Left ventricle myocardium superior (tissue), 1 donor: ENCODE measurements at regions not wholly inside any gene's neighbourhood (a gene's known extent, or its start where the extent isn't known, plus 50 kb on each side); places are given as distances from the start of the nearest gene placed in this dataset.
A peak's percentile ranks its signal among the peaks of the same experiment; 100 is the strongest.
"Not testable (repeated sequence)": the region's sequence is repeated elsewhere in the genome, so short reads cannot be mapped to it uniquely, and the experiment has no call there.

ENCODE experiments used
- ATAC-seq: fragments of 200-7000 bp; cut with Tn5 transposase; one replicate; pipeline ENCODE4 v1.9.1; 2020; ENCODE audit warnings: mild to moderate bottlenecking, moderate library complexity
- DNase-seq: peaks from one replicate; pipeline ENCODE4 v3.0.0-alpha.2; 2020
- intact Hi-C: fragments of 100-400 bp; cut with micrococcal nuclease; formaldehyde crosslinking; loops from one replicate; pipeline ENCODE4 v1.11.0; 2022
- donor health status: DM: no; HTN: yes; CAD: no; lungs with severe emphysema.

DNA sequence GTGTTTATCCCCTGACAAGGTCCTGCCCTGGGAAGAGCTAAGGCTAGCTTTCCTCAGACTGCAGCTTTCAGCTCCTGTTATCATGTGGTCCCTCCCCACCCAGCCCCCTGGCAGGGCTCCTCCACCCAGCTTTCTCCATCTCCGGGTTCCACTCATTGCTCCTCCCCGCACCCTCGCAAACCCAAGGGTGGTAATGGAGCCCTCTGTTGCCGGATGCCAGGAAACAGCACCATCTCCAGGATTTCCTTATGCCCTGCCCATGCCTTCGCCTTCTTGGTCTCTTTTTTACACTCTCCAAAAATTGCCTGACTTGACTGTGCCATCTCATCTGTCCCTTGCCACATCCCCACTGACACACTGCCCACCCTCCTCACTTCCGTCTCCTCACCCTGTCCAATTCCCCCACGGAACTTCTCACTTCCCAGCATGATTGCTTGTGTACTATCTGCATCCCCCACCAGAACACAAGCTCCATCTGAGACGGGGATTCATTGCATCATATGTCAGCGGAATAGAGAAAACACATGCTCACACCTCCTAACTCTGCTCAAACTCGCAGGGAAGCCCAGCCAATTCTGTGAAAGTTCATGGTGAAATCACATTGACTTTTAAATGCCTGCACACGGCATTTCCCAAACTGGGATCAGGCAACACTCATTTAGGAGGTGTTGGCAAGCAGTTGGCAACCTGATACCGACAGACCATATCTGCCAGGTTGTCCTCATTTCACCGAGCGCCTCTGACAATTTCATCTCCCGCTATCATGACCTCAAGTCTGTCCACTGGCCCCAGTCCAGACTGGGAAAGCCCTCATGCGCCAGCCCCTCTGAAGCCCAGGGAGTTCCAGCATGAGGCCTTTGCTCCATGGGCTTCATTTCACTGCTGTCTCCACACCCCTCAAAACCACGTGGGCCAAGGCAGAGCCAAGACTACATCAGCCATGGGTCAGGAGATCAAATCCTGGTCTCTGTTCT is 201.1 kb downstream of the MATN1 start:
- DNase-seq: peak; percentile 89

DNA sequence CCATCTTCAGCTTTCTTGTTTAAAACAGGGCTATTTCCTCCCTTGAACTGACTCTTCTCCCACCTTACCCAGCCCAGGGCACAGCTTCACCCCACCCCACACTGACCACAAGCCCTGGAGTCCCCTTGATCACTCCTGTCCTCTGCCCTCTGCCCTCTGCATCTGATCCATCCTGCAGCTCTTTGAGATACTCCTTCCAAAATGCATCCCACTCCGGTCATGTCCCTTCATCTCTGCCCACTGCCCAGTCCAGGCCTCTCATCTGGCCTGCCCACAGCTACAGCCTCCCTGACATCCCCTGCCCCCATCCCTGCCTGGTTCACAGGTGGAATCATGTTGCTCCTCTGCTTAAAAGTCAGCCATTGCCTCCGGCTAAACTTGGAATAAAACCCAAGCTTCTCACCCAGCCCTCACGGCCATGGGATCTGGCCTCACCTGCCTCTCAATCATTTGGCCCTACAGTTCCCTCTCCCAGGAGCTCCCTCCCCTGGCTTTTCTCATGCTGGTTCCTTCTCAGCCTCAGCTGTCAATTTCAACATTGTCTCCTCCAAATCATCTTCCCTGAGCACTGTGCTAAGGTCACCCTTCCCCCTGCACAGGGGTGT is 202.0 kb downstream of the MATN1 start:
- DNase-seq (no peak), ATAC-seq (no peak)
- intact Hi-C loops: no loop called here

More for the DNA sequence above, 201.1 kb downstream of the MATN1 start:
- intact Hi-C loops: no loop called here
- peak; percentile 79 for ATAC-seq

- no peak for ATAC-seq
- DNase-seq: no peak
- intact Hi-C loops: no loop called here
Observed at GRCh38 chr1:30520476-30520875, 202.9 kb downstream of the MATN1 start.

- ATAC-seq (no peak), DNase-seq (no peak)
- intact Hi-C loops: no loop called here
Observed at GRCh38 chr1:30519201-30519763, 204.1 kb downstream of the MATN1 start.

DNA sequence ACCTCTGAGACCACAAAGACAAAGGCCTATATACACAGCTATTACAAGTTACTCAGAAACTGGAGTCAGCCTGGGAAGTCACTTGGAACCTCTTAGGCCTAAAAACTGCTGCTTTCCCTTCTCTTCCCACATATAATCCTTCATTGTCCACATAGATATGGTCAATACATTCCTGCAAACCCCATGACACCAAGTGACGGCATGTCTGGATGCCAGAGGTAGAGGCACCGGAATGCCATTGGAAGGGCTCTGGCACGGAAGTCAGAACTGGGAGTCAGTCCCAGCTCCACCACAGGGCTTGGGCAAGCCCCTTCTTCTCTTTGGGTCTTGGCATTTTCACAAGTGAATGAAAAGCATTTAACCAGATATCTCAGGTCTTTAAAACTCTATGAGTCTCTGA is 204.7 kb downstream of the MATN1 start:
- ATAC-seq (no peak), DNase-seq (no peak)
- intact Hi-C loops: no loop called here

GRCh38 chr1:30518186-30518585 is 205.2 kb downstream of the MATN1 start:
- DNase-seq: no peak
- no peak for ATAC-seq
- intact Hi-C loops: no loop called here

DNA sequence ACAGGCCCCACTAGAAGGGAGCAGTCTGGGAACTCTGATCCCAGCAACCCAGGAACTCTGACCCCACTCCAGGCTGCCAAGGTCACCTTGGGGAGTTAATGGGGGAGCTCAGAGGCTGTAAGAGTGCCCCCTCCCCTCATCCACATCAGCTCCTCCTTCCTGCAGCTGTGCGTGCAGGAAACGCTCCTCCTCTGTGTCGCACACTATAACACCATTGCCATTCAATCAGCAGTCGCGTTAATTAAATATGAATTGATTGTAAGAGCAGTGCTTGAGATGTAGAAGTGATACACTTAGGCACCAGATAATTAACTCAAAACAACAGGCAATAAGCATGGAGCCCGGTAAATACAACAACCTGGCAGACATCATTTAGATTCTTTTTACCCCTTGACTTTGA is 205.7 kb downstream of the MATN1 start:
- DNase-seq, ATAC-seq, intact Hi-C loops: not testable (repeated sequence)

DNA sequence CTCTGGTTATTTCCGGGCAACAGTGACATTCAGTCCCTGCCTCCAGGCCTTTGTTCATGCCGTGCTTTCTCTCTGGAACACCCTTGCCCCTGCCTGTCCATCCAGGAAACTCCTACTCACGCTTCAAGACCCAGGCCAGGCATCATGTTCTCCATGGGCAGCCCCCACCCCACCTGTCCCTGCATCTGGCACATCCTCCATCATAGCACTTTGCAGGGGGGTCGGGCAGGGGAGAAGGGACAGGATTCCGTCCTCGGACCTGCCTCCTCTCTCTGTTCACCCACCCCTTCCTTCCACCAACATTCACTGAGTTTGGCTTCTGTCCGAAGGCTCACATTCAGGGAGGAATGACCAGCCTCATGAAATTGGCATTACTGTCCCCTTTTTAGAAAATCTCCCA is 206.1 kb downstream of the MATN1 start:
- ATAC-seq, DNase-seq, intact Hi-C loops: not testable (repeated sequence)

DNA sequence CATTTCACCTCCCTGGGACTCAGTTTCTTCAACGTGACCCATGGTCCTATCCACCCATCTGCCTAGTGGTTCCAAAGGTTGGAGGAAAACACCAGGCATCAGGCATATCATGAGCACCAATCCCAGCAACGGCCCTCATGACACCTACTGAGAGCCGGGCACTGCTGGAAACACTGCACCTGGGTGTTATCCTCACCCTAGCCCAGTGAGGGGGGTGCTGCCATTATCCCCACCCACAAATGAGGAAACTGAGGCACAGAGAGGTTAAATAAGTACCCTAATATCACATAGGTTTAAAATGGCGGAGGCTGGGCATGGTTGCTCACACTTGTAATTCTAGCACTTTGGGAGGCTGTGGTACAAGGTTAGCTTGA is 206.9 kb downstream of the MATN1 start:
- intact Hi-C loops: no loop called here
- ATAC-seq: no peak
- DNase-seq: no peak

DNA sequence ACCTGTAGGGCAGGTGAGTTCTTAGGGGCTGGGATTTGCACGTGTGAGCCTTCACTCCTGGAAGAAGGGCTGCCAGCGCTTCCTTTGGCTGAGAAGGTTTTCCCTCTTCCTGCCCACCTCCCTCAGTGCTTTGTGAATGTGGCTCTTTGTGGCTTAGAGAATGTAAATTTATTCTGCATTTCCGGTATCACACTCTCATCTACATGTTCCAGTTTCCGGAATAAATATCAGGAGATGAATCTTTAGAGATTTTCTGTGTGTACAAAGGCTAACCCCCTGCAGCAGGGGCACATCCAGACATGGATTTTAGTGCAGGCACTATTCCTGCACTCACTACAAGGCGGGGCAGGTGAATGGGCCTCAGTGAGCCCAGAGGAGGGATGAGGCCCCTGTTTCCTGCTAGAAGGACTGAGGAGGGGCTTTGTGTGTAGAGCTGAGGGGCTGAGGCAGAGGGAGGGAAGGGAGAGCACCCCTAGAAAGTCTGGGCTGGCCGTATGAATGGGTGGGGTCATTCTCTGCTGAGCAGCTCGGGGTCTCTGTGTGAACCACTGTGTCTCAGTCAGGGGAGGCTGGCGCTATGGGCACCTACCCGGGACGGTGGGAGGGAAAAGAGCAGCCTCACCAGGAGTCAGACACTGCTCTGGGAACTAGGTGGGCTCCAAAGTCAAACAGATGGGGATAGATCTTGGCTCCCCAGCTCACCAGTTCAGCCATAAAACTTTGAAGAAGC is 207.5 kb downstream of the MATN1 start:
- DNase-seq: no peak

DNA sequence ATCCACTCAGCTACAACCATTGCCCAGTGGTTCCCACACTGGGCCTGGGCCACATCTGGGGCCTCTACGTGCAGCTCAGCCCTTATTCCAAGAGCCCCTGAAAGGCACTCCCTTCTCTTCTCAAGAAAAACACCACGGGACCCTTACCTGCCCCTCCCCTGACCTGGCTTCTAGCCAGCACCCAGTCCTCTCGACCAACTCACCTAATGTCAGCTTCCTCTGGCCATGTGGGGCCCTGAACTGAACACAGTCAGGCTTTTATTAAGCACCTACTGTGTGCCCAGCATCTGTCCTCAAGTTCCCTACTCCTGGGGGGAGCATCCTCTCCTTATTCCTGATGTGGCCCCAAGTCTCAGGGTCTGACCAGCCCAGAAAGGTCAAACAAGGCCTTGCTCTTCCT is 208.4 kb downstream of the MATN1 start:
- ATAC-seq: no peak
- intact Hi-C loops: no loop called here
- no peak for DNase-seq

More for the DNA sequence above, 207.5 kb downstream of the MATN1 start:
- intact Hi-C loops: no loop called here
- no peak for ATAC-seq

DNA sequence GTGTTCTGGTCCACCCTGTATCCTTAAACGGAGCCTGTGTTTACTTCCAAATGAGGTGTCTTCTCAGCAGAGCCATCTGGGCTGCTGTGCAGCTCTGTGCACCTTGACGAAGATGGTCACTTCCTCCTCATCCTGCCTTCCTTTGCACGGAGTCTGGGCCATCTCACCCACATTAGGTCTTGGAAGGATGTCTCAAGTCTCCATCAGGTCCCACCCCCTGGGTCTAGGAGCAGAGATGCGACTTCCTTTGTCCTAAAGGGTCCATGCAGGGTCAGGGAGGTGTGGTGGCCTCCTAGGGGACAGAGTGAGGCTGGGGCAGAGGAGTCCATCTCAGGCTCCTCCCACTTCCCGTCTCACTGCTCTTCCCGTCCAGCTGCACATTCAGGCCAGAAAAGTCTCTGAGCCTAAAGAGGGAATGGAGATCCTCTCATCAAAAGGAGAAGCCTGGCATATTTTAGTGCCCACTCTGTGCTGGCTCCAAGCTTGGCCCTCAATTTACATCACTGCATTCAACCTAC is 209.2 kb downstream of the MATN1 start:
- DNase-seq (no peak), ATAC-seq (no peak)
- intact Hi-C loops: no loop called here

DNA sequence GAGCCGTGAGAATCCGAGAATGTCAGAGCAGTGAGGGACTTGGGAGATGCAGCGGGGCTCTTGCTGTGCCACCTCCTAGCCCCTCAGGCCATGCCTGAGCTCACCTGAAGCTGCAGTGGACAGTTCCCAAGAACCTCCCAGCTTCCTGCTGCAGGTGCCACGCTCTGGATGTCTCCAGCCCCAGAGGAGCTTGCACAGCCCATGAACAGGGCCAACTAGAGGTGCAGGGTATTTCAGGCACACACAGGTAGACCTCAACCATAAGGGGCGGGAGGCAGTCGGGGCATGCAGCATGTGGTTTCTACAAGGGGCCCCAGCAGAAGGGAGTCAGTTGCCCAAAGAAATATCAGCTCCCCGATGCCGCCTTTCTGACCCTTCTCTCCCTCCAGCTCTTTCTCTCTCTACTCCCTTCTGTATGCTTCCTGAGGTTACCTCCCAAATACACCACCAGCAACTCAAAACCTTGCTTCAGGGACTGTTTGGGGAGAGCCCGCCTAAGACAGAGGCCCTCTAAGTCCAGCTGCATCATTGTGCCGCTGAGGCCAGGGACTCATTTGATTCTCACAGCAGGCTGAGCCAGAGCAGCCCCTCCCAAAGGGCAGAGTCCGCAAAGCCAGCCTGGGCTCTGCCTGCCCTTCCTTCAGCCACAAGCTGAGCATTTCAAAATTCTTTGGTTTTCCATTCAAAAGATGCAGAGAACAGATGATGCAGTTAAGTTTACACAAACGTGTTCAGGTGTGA is 209.8 kb downstream of the MATN1 start:
- intact Hi-C loops: no loop called here
- DNase-seq (no peak), ATAC-seq (no peak)

DNA sequence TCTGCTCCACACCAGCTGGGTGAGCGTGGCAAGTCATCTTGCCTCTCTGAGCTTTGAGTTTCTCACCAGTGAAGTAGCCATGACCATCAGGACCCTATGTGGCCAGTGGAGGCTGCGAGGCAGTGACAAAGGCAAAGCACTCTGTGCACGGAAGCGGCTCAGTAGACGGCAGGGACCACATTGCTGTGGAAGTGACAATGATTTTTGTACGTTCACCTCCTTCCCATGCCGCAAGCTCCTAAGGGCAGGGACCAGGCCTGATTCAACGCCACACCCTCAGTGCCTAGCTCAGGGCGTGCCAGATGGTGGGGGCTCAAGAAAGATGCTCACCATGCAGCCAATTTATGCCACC is 210.5 kb downstream of the MATN1 start:
- ATAC-seq (no peak), DNase-seq (no peak)
- intact Hi-C loops: no loop called here

GRCh38 chr1:30511991-30512913 is 211.1 kb downstream of the MATN1 start:
- DNase-seq: no peak
- ATAC-seq: no peak

DNA sequence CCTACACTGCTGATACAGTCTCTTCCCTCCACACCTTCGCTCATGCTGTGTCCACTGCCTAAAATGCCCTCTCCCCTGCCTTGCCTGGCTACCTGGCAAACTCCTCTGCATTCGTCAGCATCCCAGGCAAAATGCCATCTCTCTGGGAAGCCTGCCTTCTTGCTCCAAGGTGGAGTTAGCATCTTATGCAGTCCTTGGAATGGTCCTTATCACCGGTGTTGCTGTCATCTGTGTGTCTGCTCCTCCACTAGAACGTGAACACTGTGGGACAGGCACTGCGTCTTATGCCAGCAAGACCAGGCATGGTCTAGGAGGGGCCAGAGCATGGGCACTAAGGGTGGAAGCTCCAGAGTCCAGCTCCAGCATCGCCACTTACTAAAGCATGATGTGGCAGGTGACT is 211.8 kb downstream of the MATN1 start:
- DNase-seq (no peak), ATAC-seq (no peak)
- intact Hi-C loops: no loop called here

More at GRCh38 chr1:30511991-30512913, 211.1 kb downstream of the MATN1 start:
- intact Hi-C loops: no loop called here

- intact Hi-C loops: no loop called here
- ATAC-seq (no peak), DNase-seq (no peak)
Observed at GRCh38 chr1:30511106-30511505, 212.3 kb downstream of the MATN1 start.

DNA sequence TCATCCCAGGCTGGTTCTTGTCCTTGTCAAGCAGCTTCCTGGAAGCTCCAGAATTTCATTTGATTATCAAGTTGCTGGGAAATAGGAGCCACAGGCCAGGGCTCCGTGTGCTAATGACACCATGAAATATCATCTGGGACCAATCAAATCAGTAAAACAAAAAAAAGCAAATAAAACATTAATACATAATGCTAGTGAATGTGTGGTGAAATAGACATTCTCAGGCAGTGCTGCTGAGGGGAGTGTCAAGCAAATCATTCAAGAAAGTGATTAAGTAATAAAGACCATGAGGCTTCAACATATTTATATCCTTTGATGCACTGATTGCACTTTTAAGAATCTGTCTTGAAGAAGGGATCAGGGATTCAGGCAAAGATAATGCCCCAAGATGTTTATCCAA is 213.7 kb downstream of the MATN1 start:
- intact Hi-C loops: no loop called here
- no peak for DNase-seq
- ATAC-seq: no peak
